GM23248 (cell line): ENCODE measurements at regions not wholly inside any gene's neighbourhood (a gene's known extent, or its start where the extent isn't known, plus 50 kb on each side); places are given as distances from the start of the nearest gene placed in this dataset. TPM values are rescaled to one million over a fixed set of nuclear protein-coding genes. Genes with fewer than 3 reads are reported as not detected.

ENCODE experiments used
- DNase-seq: peaks from one replicate; pipeline ENCODE4 v3.0.0-alpha.2; 2015
- H2AFZ ChIP-seq: fragments of 200-600 bp; sonication (generic); 2 replicates; pipeline ENCODE4 v1.6.1; 2016; ENCODE audit warnings: antibody characterized with exemption
- H3F3A ChIP-seq: fragments of 200-600 bp; sonication (generic); 2 replicates; pipeline ENCODE4 v1.6.1; 2016; ENCODE audit warnings: mild to moderate bottlenecking, antibody characterized with exemption, mixed run types; ENCODE audit not compliant: insufficient read depth
- H3K27ac ChIP-seq: fragments of 200-600 bp; sonication (generic); 2 replicates; pipeline ENCODE4 v1.5.1; 2016; ENCODE audit warnings: mild to moderate bottlenecking
- H3K27me3 ChIP-seq: fragments of 200-600 bp; sonication (generic); replicated peaks from 2 replicates; pipeline ENCODE4 v1.6.1; 2016; ENCODE audit warnings: mild to moderate bottlenecking; ENCODE audit not compliant: insufficient read depth
- H3K36me3 ChIP-seq: fragments of 200-600 bp; sonication (generic); 2 replicates; pipeline ENCODE4 v1.6.1; 2016; ENCODE audit warnings: low read depth, mild to moderate bottlenecking
- H3K4me1 ChIP-seq: fragments of 200-600 bp; sonication (generic); 2 replicates; pipeline ENCODE4 v1.6.1; 2016; ENCODE audit warnings: mild to moderate bottlenecking; ENCODE audit not compliant: insufficient read depth
- H3K4me2 ChIP-seq: fragments of 200-600 bp; sonication (generic); one replicate; pipeline ENCODE4 v1.6.1; 2016; ENCODE audit warnings: mild to moderate bottlenecking; ENCODE audit not compliant: unreplicated experiment
- H3K4me3 ChIP-seq: fragments of 200-600 bp; sonication (generic); 2 replicates; pipeline ENCODE4 v1.5.1; 2016; ENCODE audit warnings: mild to moderate bottlenecking
- H3K79me2 ChIP-seq: fragments of 200-600 bp; sonication (generic); 2 replicates; pipeline ENCODE4 v1.6.1; 2016; ENCODE audit warnings: mild to moderate bottlenecking; ENCODE audit not compliant: insufficient read depth
- H3K9ac ChIP-seq: fragments of 200-600 bp; sonication (generic); 2 replicates; pipeline ENCODE4 v1.6.1; 2016; ENCODE audit warnings: mild to moderate bottlenecking
- H3K9me2 ChIP-seq: fragments of 200-600 bp; sonication (generic); 2 replicates; pipeline ENCODE4 v1.6.1; 2016; ENCODE audit warnings: mixed run types, mild to moderate bottlenecking, moderate library complexity; ENCODE audit not compliant: insufficient read depth
- H3K9me3 ChIP-seq: fragments of 200-600 bp; sonication (generic); one replicate; pipeline ENCODE4 v1.6.1; 2017; ENCODE audit warnings: low read depth
- H4K20me1 ChIP-seq: fragments of 200-600 bp; sonication (generic); 2 replicates; pipeline ENCODE4 v1.6.0; 2016; ENCODE audit not compliant: insufficient read depth
- EZH2 ChIP-seq: fragments of 200-600 bp; sonication (generic); IDR thresholded peaks from 2 replicates; pipeline ENCODE4 v1.6.1; 2018; ENCODE audit warnings: antibody characterized with exemption, mild to moderate bottlenecking; ENCODE audit not compliant: insufficient read depth, poor library complexity, severe bottlenecking
- EZH2phosphoT487 ChIP-seq: fragments of 200-600 bp; sonication (generic); IDR thresholded peaks from 2 replicates; pipeline ENCODE4 v1.6.1; 2018; ENCODE audit warnings: antibody characterized with exemption, moderate library complexity, mild to moderate bottlenecking, low read depth; ENCODE audit not compliant: insufficient read depth
- in situ Hi-C: fragments of 300-500 bp; cut with MboI; formaldehyde crosslinking; loops from 2 replicates; pipeline ENCODE4 v1.15.0; 2020
- small RNA-seq: library from RNA; depleted of rRNA; stranded (forward); fragments of <200 nt; gene quantifications from one replicate; pipeline ENCODE3, GENCODE V24; 2014; ENCODE audit warnings: low read depth, low replicate concordance

GRCh38 chr1:107003972-107004371 lies 52.5 kb upstream of the PRMT6 start:
- no peak for TF ChIP-seq EZH2
- no peak for TF ChIP-seq EZH2phosphoT487
- Histone ChIP-seq H4K20me1 (no peaks in the 10 kb centered on the region), H3K4me3 (no peak overlapping the region), H3K27ac (no peak overlapping the region), H3F3A (no peaks in the 10 kb centered on the region), H2AFZ (no peak overlapping the region), H3K9me2 (no peaks in the 10 kb centered on the region), H3K4me2 (no peak overlapping the region), H3K9me3 (no peaks in the 10 kb centered on the region), H3K4me1 (no peaks in the 10 kb centered on the region), H3K27me3 (no peaks in the 10 kb centered on the region), H3K79me2 (no peaks in the 10 kb centered on the region), H3K9ac (no peak overlapping the region), H3K36me3 (no peaks in the 10 kb centered on the region)
- in situ Hi-C loops, result no loop called here
- no peak for DNase-seq

- Histone ChIP-seq H3K9me2 (no peaks in the 10 kb centered on the region), H3K79me2 (no peaks in the 10 kb centered on the region), H3K4me1 (no peaks in the 10 kb centered on the region), H3K27me3 (no peaks in the 10 kb centered on the region), H4K20me1 (no peaks in the 10 kb centered on the region), H3K36me3 (no peaks in the 10 kb centered on the region), H3K4me3 (no peak overlapping the region), H3K4me2 (no peak overlapping the region), H2AFZ (no peak overlapping the region), H3K9me3 (no peaks in the 10 kb centered on the region), H3K27ac (no peak overlapping the region), H3F3A (no peaks in the 10 kb centered on the region), H3K9ac (no peak overlapping the region)
- in situ Hi-C loops, result no loop called here
- TF ChIP-seq EZH2phosphoT487 (no peak), EZH2 (no peak)
- DNase-seq, result no peak
Observed at GRCh38 chr1:107004421-107004820, 52.1 kb upstream of the PRMT6 start.

Small RNA genes lying in the stretch of these regions (small RNA-seq; reads per million reads assigned to genes)
- gene AL596327.1 (not detected), gene SEPT2P1 (not detected)
